Body of pancreas (tissue), 4 donors: ENCODE measurements at regions not wholly inside any gene's neighbourhood (a gene's known extent, or its start where the extent isn't known, plus 50 kb on each side); places are given as distances from the start of the nearest gene placed in this dataset.

Source experiments
- ATAC-seq: fragments of 150-250 bp; one replicate; pipeline ENCODE4 v1.9.1; 2016
- DNase-seq, 4 donors: peaks; one replicate each; pipeline ENCODE4 v3.0.0-alpha.2; 2019
- H3K27ac ChIP-seq, 4 donors: fragments of 200-600 bp; sonication (generic); 1 replicate in 3 of 4; 2 replicates in 1 of 4; pipeline versions ENCODE4 v1.5.1 to v1.6.1; 2016 to 2019; ENCODE audit warnings: mild to moderate bottlenecking in 1 of 4, mixed read lengths in 1 of 4, moderate library complexity in 1 of 4
- H3K27me3 ChIP-seq, 2 donors: fragments of 200-600 bp; sonication (generic); one replicate each; pipeline ENCODE4 v1.6.0; 2016; ENCODE audit warnings: mild to moderate bottlenecking in 1 of 2
- H3K36me3 ChIP-seq, 2 donors: fragments of 200-600 bp; sonication (generic); replicated peaks in 1 of 2; 2 replicates each; pipeline ENCODE4 v1.5.1; 2016; ENCODE audit warnings: low read depth in 2 of 2; ENCODE audit not compliant: insufficient read depth in 1 of 2
- H3K4me1 ChIP-seq: fragments of 200-600 bp; sonication (generic); one replicate; pipeline ENCODE4 v1.6.0; 2016
- H3K4me3 ChIP-seq, 2 donors: fragments of 200-600 bp; sonication (generic); 1 replicate in 1 of 2; 2 replicates in 1 of 2; pipeline ENCODE4 v1.5.1; 2016 to 2019
- H3K9me3 ChIP-seq, 3 donors: fragments of 200-600 bp; sonication (generic); 1 replicate in 2 of 3; 2 replicates in 1 of 3; pipeline ENCODE4 v1.5.1; 2016
- CTCF ChIP-seq, 7 experiments: fragments of 450-650 bp in 4 of 7; fragments of 200-600 bp in 3 of 7; sonication (generic) in 3 of 7; IDR thresholded peaks; one replicate each; pipeline ENCODE4 v1.5.1; 2016 to 2019; ENCODE audit warnings: antibody characterized with exemption in 7 of 7
- POLR2A ChIP-seq, 3 donors: fragments of 450-650 bp; IDR thresholded peaks; one replicate each; pipeline ENCODE4 v1.6.1; 2016; ENCODE audit warnings: antibody characterized with exemption in 3 of 3, mild to moderate bottlenecking in 2 of 3
- WGBS, 2 donors: methylation state at CpG; one replicate each; pipeline ENCODE4 v1.1.5; 2017; 5-methylcytosine and 5-hydroxymethylcytosine counted together
- intact Hi-C: fragments of 100-400 bp; cut with DNase I; formaldehyde crosslinking; loops from one replicate; pipeline ENCODE4 v1.15.1; 2023

GRCh38 chr12:91397866-91398532 is 215.4 kb upstream of the DCN start:
- no peaks in the 10 kb centered on the region for H3K36me3 ChIP-seq
- no peak for ATAC-seq
- intact Hi-C loops: loop anchor here (10.0 kb wide), 1 partner anchor 1187 kb away; no protein-coding TSS in a partner anchor
- no peak for DNase-seq
- no peak overlapping the region for H3K4me3 ChIP-seq
- WGBS, 2 donors: 80% methylated on average over 4 of the region's 4 CpGs
- H3K4me1 ChIP-seq: no peaks in the 10 kb centered on the region
- no peak overlapping the region for H3K27ac ChIP-seq
- no peaks in the 10 kb centered on the region for H3K27me3 ChIP-seq
- TF ChIP-seq CTCF (IDR thresholded peaks at IDR 0.05): no peak
- no peak for TF ChIP-seq POLR2A (IDR thresholded peaks at IDR 0.05)
- no peaks in the 10 kb centered on the region for H3K9me3 ChIP-seq

GRCh38 chr12:91396293-91396692 is 213.7 kb upstream of the DCN start:
- Histone ChIP-seq H3K27ac (no peak overlapping the region), H3K36me3 (no peaks in the 10 kb centered on the region), H3K9me3 (no peaks in the 10 kb centered on the region), H3K4me1 (no peaks in the 10 kb centered on the region), H3K27me3 (no peaks in the 10 kb centered on the region), H3K4me3 (no peak overlapping the region)
- DNase-seq (no peak), ATAC-seq (no peak)
- TF ChIP-seq CTCF (IDR thresholded peaks at IDR 0.05) (no peak), POLR2A (IDR thresholded peaks at IDR 0.05) (no peak)
- intact Hi-C loops: loop anchor here (10.0 kb wide), 1 partner anchor 1189 kb away; no protein-coding TSS in a partner anchor

- no peaks in the 10 kb centered on the region for H3K4me1 ChIP-seq
- no peaks in the 10 kb centered on the region for H3K36me3 ChIP-seq
- TF ChIP-seq POLR2A (IDR thresholded peaks at IDR 0.05) (no peak), CTCF (IDR thresholded peaks at IDR 0.05) (no peak)
- no peak overlapping the region for H3K27ac ChIP-seq
- 57 to 65% methylated on average over 5 of the region's 5 CpGs for WGBS, 2 donors
- H3K9me3 ChIP-seq: no peaks in the 10 kb centered on the region
- ATAC-seq: no peak
- H3K27me3 ChIP-seq: no peaks in the 10 kb centered on the region
- DNase-seq: no peak
- H3K4me3 ChIP-seq: no peak overlapping the region
- intact Hi-C loops: loop anchor here (10.0 kb wide), 1 partner anchor 1189 kb away; no protein-coding TSS in a partner anchor
Observed at GRCh38 chr12:91395628-91396135, 213.1 kb upstream of the DCN start.

- H3K27ac ChIP-seq: no peak overlapping the region
- 88% methylated on average over 1 of the region's 1 CpG; no CpG with 5 or more reads in 1 of the 2 donors for WGBS, 2 donors
- ATAC-seq (no peak), DNase-seq (no peak)
- no peaks in the 10 kb centered on the region for H3K27me3 ChIP-seq
- TF ChIP-seq CTCF (IDR thresholded peaks at IDR 0.05) (no peak), POLR2A (IDR thresholded peaks at IDR 0.05) (no peak)
- no peaks in the 10 kb centered on the region for H3K9me3 ChIP-seq
- no peaks in the 10 kb centered on the region for H3K36me3 ChIP-seq
- no peak overlapping the region for H3K4me3 ChIP-seq
- H3K4me1 ChIP-seq: no peaks in the 10 kb centered on the region
- intact Hi-C loops: loop anchor here (10.0 kb wide), 1 partner anchor 1190 kb away; no protein-coding TSS in a partner anchor
Observed at GRCh38 chr12:91394903-91395302, 212.3 kb upstream of the DCN start.

- DNase-seq (no peak), ATAC-seq (no peak)
- intact Hi-C loops: no loop called here
- Histone ChIP-seq H3K27me3 (no peaks in the 10 kb centered on the region), H3K4me1 (peaks cover 13% of the 10 kb centered on the region), H3K27ac (no peak overlapping the region), H3K36me3 (no peaks in the 10 kb centered on the region), H3K9me3 (no peaks in the 10 kb centered on the region), H3K4me3 (no peak overlapping the region)
- 8 to 30% methylated on average over 1 of the region's 1 CpG for WGBS, 2 donors
- TF ChIP-seq CTCF (IDR thresholded peaks at IDR 0.05): no peak
- TF ChIP-seq POLR2A (IDR thresholded peaks at IDR 0.05): no peak
Observed at GRCh38 chr12:91388573-91388972, 206.0 kb upstream of the DCN start.
